GM23338 (cell line): ENCODE measurements at regions not wholly inside any gene's neighbourhood (a gene's known extent, or its start where the extent isn't known, plus 50 kb on each side); places are given as distances from the start of the nearest gene placed in this dataset.

Experiments used
- CTCF ChIP-seq, 2 experiments: fragments of 200-600 bp in 1 of 2; sonication (generic) in 1 of 2; conservative IDR thresholded peaks; 2 replicates each; pipeline versions ENCODE4 v1.5.1 to v1.6.1; 2016 to 2017; ENCODE audit warnings: antibody characterized with exemption in 2 of 2, low read depth in 2 of 2, mild to moderate bottlenecking in 2 of 2, moderate library complexity in 1 of 2
- EZH2 ChIP-seq: fragments of 200-600 bp; sonication (generic); IDR thresholded peaks from one replicate; pipeline ENCODE4 v1.8.0; 2017; ENCODE audit warnings: antibody characterized with exemption, mild to moderate bottlenecking, low read depth; ENCODE audit not compliant: unreplicated experiment
- ZNF114 ChIP-seq: fragments of 250-450 bp; sonication (Bioruptor Pico); IDR thresholded peaks from 2 replicates; pipeline ENCODE4 v1.5.0; 2020; ENCODE audit warnings: mild to moderate bottlenecking, moderate library complexity
- ZNF331 ChIP-seq: fragments of 250-450 bp; sonication (Bioruptor Pico); IDR thresholded peaks from 2 replicates; pipeline ENCODE4 v1.5.0; 2020; ENCODE audit warnings: low read depth, mild to moderate bottlenecking, moderate library complexity
- ZNF462 ChIP-seq: fragments of 250-450 bp; sonication (Bioruptor Pico); IDR thresholded peaks from 2 replicates; pipeline ENCODE4 v1.5.0; 2020; ENCODE audit warnings: mild to moderate bottlenecking, moderate library complexity

- TF ChIP-seq ZNF462 (no peak), EZH2 (no peak), ZNF331 (CRISPR knock-in tag) (no peak), ZNF114 (CRISPR knock-in tag) (no peak), CTCF (conservative IDR thresholded peaks at IDR 0.05; ENCODE audit: low read depth in 2 of 2) (no peak)
Measured at GRCh38 chr20:1835186-1836035, 59.8 kb upstream of the SIRPA start (continued).
